ENCODE measurements at regions not wholly inside any gene's neighbourhood (a gene's known extent, or its start where the extent isn't known, plus 50 kb on each side); places are given as distances from the start of the nearest gene placed in this dataset.

DNA sequence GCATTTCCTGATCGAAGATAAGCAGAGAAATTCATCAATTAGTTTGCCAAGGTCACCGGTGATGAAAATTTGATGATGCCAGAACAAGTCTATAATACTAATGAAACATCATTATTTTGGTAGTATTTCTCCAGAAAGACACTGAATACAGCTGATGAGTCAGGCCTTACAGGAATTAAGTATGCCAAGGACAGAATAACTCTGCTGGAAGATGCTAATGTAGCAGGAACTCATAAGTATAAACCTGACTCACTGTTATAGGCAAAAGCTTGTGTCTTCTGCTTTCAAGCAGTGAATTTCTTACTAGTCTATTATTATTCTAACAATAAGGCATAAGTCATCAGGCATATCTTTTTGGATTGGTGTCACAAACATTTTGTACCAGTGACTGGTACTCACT, 1825.1 kb upstream of the IGFBP7 start:
- no peaks in the 10 kb centered on the region for H3K4me1 ChIP-seq (ENCODE audit: control insufficient read depth in 1 of 2, insufficient read depth in 2 of 2, low read length in 2 of 2)
- no peak overlapping the region for H3K27ac ChIP-seq (ENCODE audit: low read depth, low read length)
- H3K36me3 ChIP-seq (ENCODE audit: control insufficient read depth in 1 of 2, insufficient read depth in 2 of 2, low read length in 2 of 2): no peaks in the 10 kb centered on the region
- no peak overlapping the region for H3K4me3 ChIP-seq (ENCODE audit: low read depth in 1 of 2, low read length in 2 of 2)
- H3K27me3 ChIP-seq (ENCODE audit: control insufficient read depth in 1 of 2, insufficient read depth in 2 of 2, low read length in 2 of 2): no peaks in the 10 kb centered on the region
- no peaks in the 10 kb centered on the region for H3K9me3 ChIP-seq (ENCODE audit: control insufficient read depth in 1 of 2, low read length in 2 of 2)
- H3K9ac ChIP-seq (ENCODE audit: low read depth in 1 of 2, low read length in 2 of 2): no peak overlapping the region

DNA sequence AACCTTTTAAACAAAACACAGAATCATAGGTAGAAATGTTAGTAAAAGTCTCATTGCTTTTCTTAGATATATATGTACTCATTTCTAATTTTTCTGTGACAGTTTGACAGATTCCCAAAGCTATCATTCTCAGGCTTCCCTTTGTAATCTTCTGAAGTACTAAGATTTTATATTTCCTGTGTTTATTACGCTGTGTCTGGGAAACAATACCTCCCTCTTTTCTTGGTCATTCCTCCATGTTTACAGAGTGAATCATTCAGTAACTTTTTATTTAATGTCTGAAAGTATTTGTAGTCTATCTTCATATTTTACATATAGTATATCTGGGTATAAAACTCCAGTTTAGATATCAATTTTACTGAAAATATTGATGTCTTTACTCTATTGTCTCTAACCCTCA, 1826.3 kb upstream of the IGFBP7 start:
- Histone ChIP-seq H3K4me3 (ENCODE audit: low read depth in 1 of 2, low read length in 2 of 2) (no peak overlapping the region), H3K27me3 (ENCODE audit: control insufficient read depth in 1 of 2, insufficient read depth in 2 of 2, low read length in 2 of 2) (no peaks in the 10 kb centered on the region), H3K9ac (ENCODE audit: low read depth in 1 of 2, low read length in 2 of 2) (no peak overlapping the region), H3K36me3 (ENCODE audit: control insufficient read depth in 1 of 2, insufficient read depth in 2 of 2, low read length in 2 of 2) (no peaks in the 10 kb centered on the region), H3K27ac (ENCODE audit: low read depth, low read length) (no peak overlapping the region), H3K4me1 (ENCODE audit: control insufficient read depth in 1 of 2, insufficient read depth in 2 of 2, low read length in 2 of 2) (no peaks in the 10 kb centered on the region), H3K9me3 (ENCODE audit: control insufficient read depth in 1 of 2, low read length in 2 of 2) (no peaks in the 10 kb centered on the region)

- H3K9ac ChIP-seq (ENCODE audit: low read depth in 1 of 2, low read length in 2 of 2): no peak overlapping the region
- H3K4me3 ChIP-seq (ENCODE audit: low read depth in 1 of 2, low read length in 2 of 2): peak overlapping the region in 1 of 2 donors; percentile 25
- no peaks in the 10 kb centered on the region for H3K27me3 ChIP-seq (ENCODE audit: control insufficient read depth in 1 of 2, insufficient read depth in 2 of 2, low read length in 2 of 2)
- H3K36me3 ChIP-seq (ENCODE audit: control insufficient read depth in 1 of 2, insufficient read depth in 2 of 2, low read length in 2 of 2): no peaks in the 10 kb centered on the region
- H3K9me3 ChIP-seq (ENCODE audit: control insufficient read depth in 1 of 2, low read length in 2 of 2): no peaks in the 10 kb centered on the region
- H3K4me1 ChIP-seq (ENCODE audit: control insufficient read depth in 1 of 2, insufficient read depth in 2 of 2, low read length in 2 of 2): no peaks in the 10 kb centered on the region
- no peak overlapping the region for H3K27ac ChIP-seq (ENCODE audit: low read depth, low read length)
These were observed 1830.0 kb upstream of the IGFBP7 start for GRCh38 chr4:58940167-58940566.

DNA sequence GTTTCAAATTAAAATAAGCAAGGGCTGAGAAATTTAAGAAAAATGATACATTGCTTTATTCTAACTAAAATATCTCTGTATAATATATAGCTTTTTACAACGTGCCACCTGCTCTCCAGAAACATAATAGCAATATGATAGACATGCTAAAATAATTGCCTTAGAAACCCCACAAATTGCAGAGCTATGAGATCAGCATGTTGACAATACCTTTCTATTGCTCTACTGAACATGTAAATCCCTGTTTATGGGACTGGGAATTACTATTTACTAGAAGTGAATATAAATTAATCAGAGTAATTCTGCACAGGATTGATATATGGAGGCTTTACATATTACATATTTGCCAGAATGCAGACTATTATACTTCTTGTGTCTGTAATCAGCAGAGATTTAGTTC, 1831.1 kb upstream of the IGFBP7 start:
- no peaks in the 10 kb centered on the region for H3K4me1 ChIP-seq (ENCODE audit: control insufficient read depth in 1 of 2, insufficient read depth in 2 of 2, low read length in 2 of 2)
- H3K4me3 ChIP-seq (ENCODE audit: low read depth in 1 of 2, low read length in 2 of 2): no peak overlapping the region
- no peaks in the 10 kb centered on the region for H3K27me3 ChIP-seq (ENCODE audit: control insufficient read depth in 1 of 2, insufficient read depth in 2 of 2, low read length in 2 of 2)
- no peak overlapping the region for H3K27ac ChIP-seq (ENCODE audit: low read depth, low read length)
- H3K9me3 ChIP-seq (ENCODE audit: control insufficient read depth in 1 of 2, low read length in 2 of 2): no peaks in the 10 kb centered on the region
- no peaks in the 10 kb centered on the region for H3K36me3 ChIP-seq (ENCODE audit: control insufficient read depth in 1 of 2, insufficient read depth in 2 of 2, low read length in 2 of 2)
- H3K9ac ChIP-seq (ENCODE audit: low read depth in 1 of 2, low read length in 2 of 2): no peak overlapping the region

DNA sequence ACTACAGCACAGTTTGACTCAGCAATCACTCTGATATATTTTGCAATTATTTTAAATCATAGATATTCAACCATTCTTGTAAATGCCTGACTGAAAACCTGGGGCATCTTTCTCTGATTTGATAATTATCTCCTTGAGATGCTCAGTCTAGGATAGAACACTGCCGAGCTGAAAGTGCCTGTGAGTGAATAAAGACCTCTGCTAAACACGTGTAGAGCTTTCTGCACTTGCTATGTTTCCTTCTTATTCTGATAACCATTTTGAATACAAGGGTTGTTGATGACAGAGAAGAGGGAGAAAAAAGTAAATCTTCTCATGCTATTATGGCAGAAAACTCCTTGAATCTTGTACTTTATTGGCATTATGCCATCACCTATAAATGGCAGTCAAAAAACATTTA, 1843.4 kb upstream of the IGFBP7 start:
- H3K27ac ChIP-seq (ENCODE audit: low read depth, low read length): no peak overlapping the region
- H3K4me1 ChIP-seq (ENCODE audit: control insufficient read depth in 1 of 2, insufficient read depth in 2 of 2, low read length in 2 of 2): no peaks in the 10 kb centered on the region
- H3K27me3 ChIP-seq (ENCODE audit: control insufficient read depth in 1 of 2, insufficient read depth in 2 of 2, low read length in 2 of 2): no peaks in the 10 kb centered on the region
- no peaks in the 10 kb centered on the region for H3K36me3 ChIP-seq (ENCODE audit: control insufficient read depth in 1 of 2, insufficient read depth in 2 of 2, low read length in 2 of 2)
- H3K9ac ChIP-seq (ENCODE audit: low read depth in 1 of 2, low read length in 2 of 2): no peak overlapping the region
- no peaks in the 10 kb centered on the region for H3K9me3 ChIP-seq (ENCODE audit: control insufficient read depth in 1 of 2, low read length in 2 of 2)
- no peak overlapping the region for H3K4me3 ChIP-seq (ENCODE audit: low read depth in 1 of 2, low read length in 2 of 2)

GRCh38 chr4:58957711-58958110, 1847.5 kb upstream of the IGFBP7 start:
- Histone ChIP-seq H3K9ac (ENCODE audit: low read depth in 1 of 2, low read length in 2 of 2) (no peak overlapping the region), H3K4me1 (ENCODE audit: control insufficient read depth in 1 of 2, insufficient read depth in 2 of 2, low read length in 2 of 2) (no peaks in the 10 kb centered on the region), H3K9me3 (ENCODE audit: control insufficient read depth in 1 of 2, low read length in 2 of 2) (no peaks in the 10 kb centered on the region), H3K27ac (ENCODE audit: low read depth, low read length) (no peak overlapping the region), H3K36me3 (ENCODE audit: control insufficient read depth in 1 of 2, insufficient read depth in 2 of 2, low read length in 2 of 2) (no peaks in the 10 kb centered on the region), H3K27me3 (ENCODE audit: control insufficient read depth in 1 of 2, insufficient read depth in 2 of 2, low read length in 2 of 2) (no peaks in the 10 kb centered on the region), H3K4me3 (ENCODE audit: low read depth in 1 of 2, low read length in 2 of 2) (no peak overlapping the region)

- no peak overlapping the region for H3K4me3 ChIP-seq (ENCODE audit: low read depth in 1 of 2, low read length in 2 of 2)
- no peaks in the 10 kb centered on the region for H3K9me3 ChIP-seq (ENCODE audit: control insufficient read depth in 1 of 2, low read length in 2 of 2)
- H3K27me3 ChIP-seq (ENCODE audit: control insufficient read depth in 1 of 2, insufficient read depth in 2 of 2, low read length in 2 of 2): no peaks in the 10 kb centered on the region
- no peak overlapping the region for H3K27ac ChIP-seq (ENCODE audit: low read depth, low read length)
- H3K9ac ChIP-seq (ENCODE audit: low read depth in 1 of 2, low read length in 2 of 2): no peak overlapping the region
- H3K36me3 ChIP-seq (ENCODE audit: control insufficient read depth in 1 of 2, insufficient read depth in 2 of 2, low read length in 2 of 2): no peaks in the 10 kb centered on the region
- H3K4me1 ChIP-seq (ENCODE audit: control insufficient read depth in 1 of 2, insufficient read depth in 2 of 2, low read length in 2 of 2): no peaks in the 10 kb centered on the region
These were observed 1851.1 kb upstream of the IGFBP7 start for GRCh38 chr4:58961283-58961682.

DNA sequence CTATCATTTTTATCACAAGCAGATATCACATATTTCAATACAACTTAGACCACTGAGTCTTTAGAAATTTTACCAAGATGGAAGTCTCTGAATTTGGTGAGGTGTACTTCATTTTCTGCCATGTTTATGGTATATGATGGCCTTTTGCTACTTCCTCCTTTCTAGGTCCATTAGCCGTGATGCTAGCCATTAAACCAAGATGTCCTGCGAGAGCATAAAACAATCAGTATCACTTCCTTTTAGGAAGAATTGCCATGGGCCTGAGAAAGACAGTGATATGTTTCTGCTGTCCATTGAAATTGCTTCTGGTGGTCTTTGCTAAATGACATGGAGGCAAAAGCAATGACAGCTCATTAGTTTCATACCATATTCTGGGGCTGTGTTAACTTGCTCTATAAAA, 1851.7 kb upstream of the IGFBP7 start:
- Histone ChIP-seq H3K9ac (ENCODE audit: low read depth in 1 of 2, low read length in 2 of 2) (no peak overlapping the region), H3K4me1 (ENCODE audit: control insufficient read depth in 1 of 2, insufficient read depth in 2 of 2, low read length in 2 of 2) (no peaks in the 10 kb centered on the region), H3K27ac (ENCODE audit: low read depth, low read length) (no peak overlapping the region), H3K9me3 (ENCODE audit: control insufficient read depth in 1 of 2, low read length in 2 of 2) (no peaks in the 10 kb centered on the region), H3K27me3 (ENCODE audit: control insufficient read depth in 1 of 2, insufficient read depth in 2 of 2, low read length in 2 of 2) (no peaks in the 10 kb centered on the region), H3K4me3 (ENCODE audit: low read depth in 1 of 2, low read length in 2 of 2) (no peak overlapping the region), H3K36me3 (ENCODE audit: control insufficient read depth in 1 of 2, insufficient read depth in 2 of 2, low read length in 2 of 2) (no peaks in the 10 kb centered on the region)

DNA sequence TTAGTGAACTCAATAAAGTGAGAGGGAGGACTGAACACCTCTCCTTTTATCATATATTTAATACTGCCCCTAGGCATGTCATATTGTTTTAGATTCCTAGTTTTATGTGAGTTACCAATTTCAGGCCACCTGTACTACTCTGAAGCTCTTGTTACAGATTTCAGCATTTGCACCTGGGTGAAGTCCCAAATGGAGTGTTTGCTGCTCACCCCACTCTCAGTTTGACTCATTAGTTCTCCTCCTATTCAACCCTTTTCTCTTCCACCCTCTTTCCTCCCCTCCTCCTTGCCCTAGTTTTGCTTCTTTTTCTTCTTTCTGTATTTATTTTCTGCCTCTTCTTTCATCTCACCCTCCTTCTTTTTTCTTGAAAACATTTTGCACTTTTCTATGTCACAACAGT, 1852.2 kb upstream of the IGFBP7 start:
- H3K4me1 ChIP-seq (ENCODE audit: control insufficient read depth in 1 of 2, insufficient read depth in 2 of 2, low read length in 2 of 2): no peaks in the 10 kb centered on the region
- no peak overlapping the region for H3K9ac ChIP-seq (ENCODE audit: low read depth in 1 of 2, low read length in 2 of 2)
- H3K4me3 ChIP-seq (ENCODE audit: low read depth in 1 of 2, low read length in 2 of 2): no peak overlapping the region
- no peaks in the 10 kb centered on the region for H3K9me3 ChIP-seq (ENCODE audit: control insufficient read depth in 1 of 2, low read length in 2 of 2)
- H3K36me3 ChIP-seq (ENCODE audit: control insufficient read depth in 1 of 2, insufficient read depth in 2 of 2, low read length in 2 of 2): no peaks in the 10 kb centered on the region
- no peak overlapping the region for H3K27ac ChIP-seq (ENCODE audit: low read depth, low read length)
- no peaks in the 10 kb centered on the region for H3K27me3 ChIP-seq (ENCODE audit: control insufficient read depth in 1 of 2, insufficient read depth in 2 of 2, low read length in 2 of 2)

GRCh38 chr4:58981828-58982227, 1871.6 kb upstream of the IGFBP7 start:
- H3K9me3 ChIP-seq (ENCODE audit: control insufficient read depth in 1 of 2, low read length in 2 of 2): no peaks in the 10 kb centered on the region
- no peaks in the 10 kb centered on the region for H3K36me3 ChIP-seq (ENCODE audit: control insufficient read depth in 1 of 2, insufficient read depth in 2 of 2, low read length in 2 of 2)
- no peaks in the 10 kb centered on the region for H3K4me1 ChIP-seq (ENCODE audit: control insufficient read depth in 1 of 2, insufficient read depth in 2 of 2, low read length in 2 of 2)
- no peaks in the 10 kb centered on the region for H3K27me3 ChIP-seq (ENCODE audit: control insufficient read depth in 1 of 2, insufficient read depth in 2 of 2, low read length in 2 of 2)
- H3K9ac ChIP-seq (ENCODE audit: low read depth in 1 of 2, low read length in 2 of 2): no peak overlapping the region
- no peak overlapping the region for H3K27ac ChIP-seq (ENCODE audit: low read depth, low read length)
- no peak overlapping the region for H3K4me3 ChIP-seq (ENCODE audit: low read depth in 1 of 2, low read length in 2 of 2)

- no peak overlapping the region for H3K4me3 ChIP-seq (ENCODE audit: low read depth in 1 of 2, low read length in 2 of 2)
- H3K4me1 ChIP-seq (ENCODE audit: control insufficient read depth in 1 of 2, insufficient read depth in 2 of 2, low read length in 2 of 2): no peaks in the 10 kb centered on the region
- no peaks in the 10 kb centered on the region for H3K27me3 ChIP-seq (ENCODE audit: control insufficient read depth in 1 of 2, insufficient read depth in 2 of 2, low read length in 2 of 2)
- no peaks in the 10 kb centered on the region for H3K36me3 ChIP-seq (ENCODE audit: control insufficient read depth in 1 of 2, insufficient read depth in 2 of 2, low read length in 2 of 2)
- no peaks in the 10 kb centered on the region for H3K9me3 ChIP-seq (ENCODE audit: control insufficient read depth in 1 of 2, low read length in 2 of 2)
- H3K27ac ChIP-seq (ENCODE audit: low read depth, low read length): no peak overlapping the region
- H3K9ac ChIP-seq (ENCODE audit: low read depth in 1 of 2, low read length in 2 of 2): no peak overlapping the region
These were observed 1873.7 kb upstream of the IGFBP7 start for GRCh38 chr4:58983887-58984286.

Measured in duodenal mucosa (tissue), 2 donors.